ENCODE measurements at regions not wholly inside any gene's neighbourhood (a gene's known extent, or its start where the extent isn't known, plus 50 kb on each side); places are given as distances from the start of the nearest gene placed in this dataset.
"Not testable (repeated sequence)": the region's sequence is repeated elsewhere in the genome, so short reads cannot be mapped to it uniquely, and the experiment has no call there.

DNA sequence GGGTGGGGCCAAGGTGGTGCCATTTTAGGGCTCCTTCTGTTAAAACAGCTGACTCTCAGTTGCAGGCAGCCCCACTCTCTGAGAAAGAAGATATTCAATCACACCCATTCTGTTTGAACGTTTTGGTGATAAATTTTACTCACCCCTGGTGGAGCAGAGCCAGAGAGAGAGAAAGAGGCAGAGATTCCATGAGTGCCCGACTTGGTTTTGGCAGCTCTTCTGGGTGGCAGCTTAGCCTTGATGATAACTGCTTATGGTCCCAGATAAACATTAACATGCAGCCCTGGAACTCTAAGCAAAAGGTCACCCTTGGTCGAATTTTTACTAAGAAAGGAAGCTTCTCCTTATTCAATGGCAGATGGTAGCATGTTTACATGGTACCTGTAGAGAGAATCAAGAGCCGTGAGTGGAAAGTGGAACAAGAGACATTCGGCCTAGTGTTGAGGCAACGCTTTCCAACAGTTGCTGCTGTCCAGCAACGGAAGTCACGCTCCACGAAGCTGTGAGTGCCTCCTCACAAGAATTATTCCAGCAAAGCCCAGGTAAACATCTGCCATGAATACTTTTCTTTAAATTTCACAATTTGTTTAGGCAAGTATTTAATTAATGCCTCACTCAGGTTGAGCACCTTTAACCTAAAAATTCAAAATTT, 530.6 kb upstream of the ROBO2 start:
- no peak for DNase-seq (ENCODE audit: low read depth)

- no peak for DNase-seq (ENCODE audit: low read depth)
Measured at GRCh38 chr3:76514836-76515235, 525.1 kb upstream of the ROBO2 start.

- no peak for DNase-seq (ENCODE audit: low read depth)
Measured at GRCh38 chr3:76523337-76523736, 516.6 kb upstream of the ROBO2 start.

GRCh38 chr3:76525726-76526125, 514.2 kb upstream of the ROBO2 start:
- DNase-seq (ENCODE audit: low read depth): no peak

DNA sequence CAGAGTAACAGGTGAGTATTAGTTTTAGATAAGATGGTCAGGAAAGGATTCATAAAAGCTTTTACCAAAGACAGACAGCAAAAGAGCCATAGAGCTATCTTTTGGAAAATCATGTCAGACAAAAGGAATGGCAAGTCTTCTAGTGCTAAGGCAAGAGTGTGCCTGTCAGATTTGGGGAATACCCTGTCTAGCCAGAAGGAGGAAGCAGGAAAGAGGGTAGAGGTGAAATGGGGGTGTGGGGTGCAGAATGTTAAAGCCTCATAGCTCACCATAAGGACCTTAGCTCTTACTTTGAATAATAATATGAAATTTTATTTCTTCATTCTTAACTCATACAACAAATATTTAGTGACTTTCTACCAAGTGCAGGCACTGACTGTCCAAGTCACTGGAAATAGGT, 512.1 kb upstream of the ROBO2 start:
- DNase-seq (ENCODE audit: low read depth): no peak

GRCh38 chr3:76532158-76532822, 507.6 kb upstream of the ROBO2 start:
- no peak for DNase-seq (ENCODE audit: low read depth)

DNA sequence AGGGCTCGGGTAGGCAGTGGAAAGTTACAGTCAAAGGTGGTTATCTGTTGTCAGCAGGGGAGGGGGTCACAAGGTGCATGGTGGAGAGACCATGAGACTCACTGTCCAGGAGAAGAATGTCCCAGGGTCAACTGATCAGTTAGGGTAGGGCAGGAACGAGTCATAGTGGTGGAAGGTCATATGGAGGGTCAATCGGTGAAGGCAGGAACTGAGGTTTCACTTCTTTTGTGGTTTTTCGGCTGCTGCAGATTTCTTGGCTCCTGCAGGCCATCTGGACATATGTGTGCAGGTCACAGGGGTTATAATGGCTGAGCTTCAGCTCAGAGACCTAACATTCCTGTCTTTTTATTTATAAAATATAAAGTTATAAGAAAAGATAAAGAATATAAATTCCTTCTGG, 506.2 kb upstream of the ROBO2 start:
- peak; percentile 5 for DNase-seq (ENCODE audit: low read depth)

DNA sequence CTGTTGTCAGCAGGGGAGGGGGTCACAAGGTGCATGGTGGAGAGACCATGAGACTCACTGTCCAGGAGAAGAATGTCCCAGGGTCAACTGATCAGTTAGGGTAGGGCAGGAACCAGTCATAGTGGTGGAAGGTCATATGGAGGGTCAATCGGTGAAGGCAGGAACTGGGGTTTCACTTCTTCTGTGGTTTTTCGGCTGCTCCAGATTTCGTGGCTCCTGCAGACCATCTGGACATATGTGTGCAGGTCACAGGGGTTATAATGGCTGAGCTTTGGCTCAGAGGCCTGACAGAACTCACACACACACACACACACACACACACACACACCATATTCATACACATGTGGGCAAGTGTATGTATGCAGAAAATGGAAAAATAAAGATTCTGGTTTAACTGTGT, 502.0 kb upstream of the ROBO2 start:
- not testable (repeated sequence) for DNase-seq (ENCODE audit: low read depth)

DNA sequence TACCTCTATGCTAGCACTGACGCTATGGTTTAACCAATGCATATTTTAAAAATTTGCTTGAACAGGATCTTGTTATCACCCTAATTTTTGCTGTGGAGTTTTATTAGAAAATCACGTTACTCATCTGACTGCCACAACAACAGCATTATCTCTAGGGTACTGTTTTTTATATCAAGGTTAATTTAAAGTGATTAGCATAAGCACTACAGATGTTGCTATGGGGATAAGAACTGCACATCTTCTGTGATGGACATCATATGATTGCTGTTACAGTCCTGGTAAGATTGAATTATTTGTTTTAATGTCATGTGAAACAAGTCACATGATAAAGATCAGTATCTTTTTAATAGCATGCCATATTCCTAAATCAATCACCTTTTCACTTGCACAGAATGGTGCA, 492.2 kb upstream of the ROBO2 start:
- no peak for DNase-seq (ENCODE audit: low read depth)

- DNase-seq (ENCODE audit: low read depth): no peak
Measured at GRCh38 chr3:76550522-76551201, 489.2 kb upstream of the ROBO2 start.

DNA sequence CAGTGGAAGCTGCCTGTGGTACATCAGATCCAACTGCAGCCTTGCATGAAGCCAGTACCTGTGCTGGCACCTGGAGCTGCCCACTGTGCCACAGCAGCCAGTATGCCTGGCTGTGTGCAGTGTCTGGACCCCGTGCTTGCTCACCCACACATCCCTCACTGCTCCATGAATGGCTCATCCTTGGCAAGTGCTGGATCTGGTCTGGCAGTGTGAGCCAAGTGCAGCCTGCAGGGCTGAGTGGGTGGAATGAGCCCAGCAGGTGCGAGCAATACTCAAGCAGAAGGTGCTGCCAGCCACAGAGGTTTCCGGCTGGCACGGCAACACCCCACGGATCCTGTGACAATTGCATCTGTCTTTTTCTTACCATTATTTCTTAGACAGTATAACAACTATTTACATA, 488.2 kb upstream of the ROBO2 start:
- DNase-seq (ENCODE audit: low read depth): no peak

DNA sequence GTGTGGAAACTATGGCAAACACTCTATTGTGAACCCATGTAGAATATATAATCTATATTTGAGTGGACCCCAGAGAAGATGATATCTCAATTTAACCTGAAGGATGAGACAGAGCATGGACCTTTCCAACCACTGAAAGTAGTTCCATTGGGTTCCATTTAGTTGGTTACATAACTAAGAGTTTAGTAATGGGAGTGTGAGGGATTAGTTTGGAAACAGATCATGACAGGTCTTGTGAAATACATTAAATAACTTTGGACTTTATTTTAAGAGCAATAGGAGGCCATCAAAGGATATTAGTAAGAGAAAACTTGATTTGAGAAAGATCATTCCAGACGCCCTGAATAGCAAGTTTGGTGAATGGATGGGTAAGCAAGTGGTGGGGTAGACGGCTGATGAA, 487.2 kb upstream of the ROBO2 start:
- no peak for DNase-seq (ENCODE audit: low read depth)

- DNase-seq (ENCODE audit: low read depth): no peak
Measured at GRCh38 chr3:76554707-76555106, 485.2 kb upstream of the ROBO2 start.

DNA sequence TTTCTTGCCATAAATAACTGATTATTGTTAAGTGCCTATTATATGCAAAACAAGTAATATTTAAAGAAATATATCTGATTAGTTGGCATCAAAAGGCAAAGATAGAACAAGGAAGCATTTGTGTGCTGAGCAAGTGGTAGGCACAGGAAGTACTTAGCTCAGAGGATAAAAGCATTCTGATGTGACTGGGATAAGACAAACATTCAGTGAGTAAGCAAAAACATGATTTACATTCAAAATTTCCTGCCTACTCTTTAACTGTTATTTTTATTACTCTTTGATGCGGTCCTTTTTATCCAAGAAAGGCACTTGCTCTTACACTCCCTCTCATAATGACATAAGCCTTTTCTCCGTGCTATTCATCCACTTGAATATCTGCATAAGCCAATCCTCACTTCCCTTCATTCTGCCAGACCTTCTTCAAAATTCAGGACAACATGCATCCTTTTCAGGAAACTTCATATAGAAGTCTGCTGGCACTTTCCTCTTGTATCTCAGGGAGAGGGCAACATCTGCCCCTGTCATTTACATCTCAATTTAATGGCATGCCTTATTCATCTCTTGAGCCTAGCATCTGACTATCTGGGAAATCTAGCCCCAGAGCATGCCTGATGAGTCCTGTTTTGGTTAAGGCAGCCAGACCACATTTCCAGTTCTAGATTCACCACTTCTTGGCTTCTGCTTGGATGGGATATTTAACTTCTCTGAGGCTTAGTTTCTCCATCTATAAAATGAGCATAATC, 478.2 kb upstream of the ROBO2 start:
- peak; percentile 41 for DNase-seq (ENCODE audit: low read depth)

- no peak for DNase-seq (ENCODE audit: low read depth)
Measured at GRCh38 chr3:76565496-76566210, 474.2 kb upstream of the ROBO2 start.

GRCh38 chr3:76566211-76566534, 473.7 kb upstream of the ROBO2 start:
- no peak for DNase-seq (ENCODE audit: low read depth)

GRCh38 chr3:76566904-76567303, 473.0 kb upstream of the ROBO2 start:
- DNase-seq (ENCODE audit: low read depth): no peak

DNA sequence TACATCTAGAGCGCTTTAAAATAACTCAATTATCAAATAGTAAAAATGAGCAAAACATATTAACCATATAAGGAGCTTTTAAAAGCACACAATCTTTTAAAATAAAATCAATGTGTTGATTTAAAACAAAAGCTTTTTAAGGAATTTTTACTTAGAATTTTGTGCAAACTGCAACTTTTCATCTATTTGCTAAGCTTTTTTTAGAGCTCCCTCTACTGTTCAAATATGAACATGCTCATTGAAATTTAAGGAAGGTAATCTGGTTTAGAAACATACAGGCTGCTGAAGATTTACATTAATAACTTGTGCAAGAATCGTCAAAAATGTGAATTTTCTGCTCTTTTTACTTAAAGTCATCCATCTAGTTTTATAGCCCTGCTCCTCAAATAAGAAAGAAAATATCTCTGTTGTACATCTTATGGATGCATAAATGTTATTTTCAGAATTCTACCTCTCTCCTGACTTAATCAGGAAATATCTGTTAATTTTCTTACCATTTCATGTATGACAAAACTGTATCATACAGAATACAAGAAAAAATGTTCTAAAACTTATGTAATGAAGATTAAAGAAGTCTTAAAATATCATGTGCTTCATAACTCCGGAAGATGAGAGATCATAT, 469.4 kb upstream of the ROBO2 start:
- peak; percentile 8 for DNase-seq (ENCODE audit: low read depth)

DNA sequence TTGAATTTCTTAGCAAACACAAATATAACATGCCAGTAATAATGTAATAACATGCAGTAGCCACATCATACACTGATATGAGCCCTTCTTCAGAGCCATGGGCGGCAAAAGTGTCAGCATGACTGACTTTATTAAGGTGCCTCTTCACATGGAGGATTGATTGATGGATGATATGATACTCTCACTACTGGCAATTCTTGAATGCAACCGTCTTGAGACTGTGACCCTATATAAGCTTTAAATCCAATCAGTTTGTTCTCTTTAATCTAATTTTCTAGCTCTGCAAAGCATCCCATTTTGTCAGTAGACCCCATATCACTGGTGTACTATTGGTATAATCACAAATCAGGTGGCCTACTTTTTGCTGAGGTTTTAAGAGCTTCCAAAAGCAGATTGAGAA, 463.7 kb upstream of the ROBO2 start:
- DNase-seq (ENCODE audit: low read depth): no peak

DNA sequence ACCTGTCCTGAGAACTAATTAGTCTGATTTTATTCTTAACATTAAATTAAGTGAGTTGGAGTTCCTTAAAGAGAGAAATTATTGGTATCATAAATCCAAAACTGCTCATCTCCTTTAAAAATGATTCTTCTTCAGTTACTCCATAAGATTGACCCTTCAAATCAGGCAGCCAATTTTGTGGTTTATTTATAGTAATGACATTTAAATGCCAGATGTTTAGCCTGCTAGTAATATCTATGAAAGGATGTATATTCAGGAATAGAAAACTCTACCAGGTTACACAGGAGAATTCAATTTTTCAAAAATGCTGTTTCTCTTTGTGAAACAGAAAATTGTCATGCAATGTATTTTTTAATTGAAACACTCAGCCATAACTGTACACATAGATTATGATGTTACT, 457.8 kb upstream of the ROBO2 start:
- DNase-seq (ENCODE audit: low read depth): no peak
